ENCODE measurements at regions not wholly inside any gene's neighbourhood (a gene's known extent, or its start where the extent isn't known, plus 50 kb on each side); places are given as distances from the start of the nearest gene placed in this dataset.

- TF ChIP-seq ZFX (IDR thresholded peaks at IDR 0.05; ENCODE audit: borderline replicate concordance): no peak
- TF ChIP-seq, protein P1, sequence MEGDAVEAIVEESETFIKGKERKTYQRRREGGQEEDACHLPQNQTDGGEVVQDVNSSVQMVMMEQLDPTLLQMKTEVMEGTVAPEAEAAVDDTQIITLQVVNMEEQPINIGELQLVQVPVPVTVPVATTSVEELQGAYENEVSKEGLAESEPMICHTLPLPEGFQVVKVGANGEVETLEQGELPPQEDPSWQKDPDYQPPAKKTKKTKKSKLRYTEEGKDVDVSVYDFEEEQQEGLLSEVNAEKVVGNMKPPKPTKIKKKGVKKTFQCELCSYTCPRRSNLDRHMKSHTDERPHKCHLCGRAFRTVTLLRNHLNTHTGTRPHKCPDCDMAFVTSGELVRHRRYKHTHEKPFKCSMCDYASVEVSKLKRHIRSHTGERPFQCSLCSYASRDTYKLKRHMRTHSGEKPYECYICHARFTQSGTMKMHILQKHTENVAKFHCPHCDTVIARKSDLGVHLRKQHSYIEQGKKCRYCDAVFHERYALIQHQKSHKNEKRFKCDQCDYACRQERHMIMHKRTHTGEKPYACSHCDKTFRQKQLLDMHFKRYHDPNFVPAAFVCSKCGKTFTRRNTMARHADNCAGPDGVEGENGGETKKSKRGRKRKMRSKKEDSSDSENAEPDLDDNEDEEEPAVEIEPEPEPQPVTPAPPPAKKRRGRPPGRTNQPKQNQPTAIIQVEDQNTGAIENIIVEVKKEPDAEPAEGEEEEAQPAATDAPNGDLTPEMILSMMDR (IDR thresholded peaks at IDR 0.05): no peak
Observed at GRCh38 chr3:145377301-145377700, 783.7 kb downstream of the PLOD2 start.

Data from 22Rv1 (cell line).